ENCODE measurements at regions not wholly inside any gene's neighbourhood (a gene's known extent, or its start where the extent isn't known, plus 50 kb on each side); places are given as distances from the start of the nearest gene placed in this dataset.

GRCh38 chr2:8573234-8573941 is 108.5 kb upstream of the ID2 start:
- TF ChIP-seq TAF1 (IDR thresholded peaks at IDR 0.05; ENCODE audit: low read depth, low read length), result no peak
- TF ChIP-seq PAX5 (IDR thresholded peaks at IDR 0.05; ENCODE audit: insufficient read depth, low read length, severe bottlenecking), result no peak
- TF ChIP-seq POLR2A (IDR thresholded peaks at IDR 0.05; ENCODE audit: low read depth, low read length), result no peak
- TF ChIP-seq POU2F2 (IDR thresholded peaks at IDR 0.05; ENCODE audit: low read depth, low read length), result no peak
- no peak for TF ChIP-seq POLR2AphosphoS5 (IDR thresholded peaks at IDR 0.05; ENCODE audit: low read depth, low read length)
- no peak for TF ChIP-seq SPI1 (IDR thresholded peaks at IDR 0.05; ENCODE audit: low read depth, low read length)
- peak; percentile 43 for FAIRE-seq
- no peak for DNase-seq (ENCODE audit: insufficient read length, low spot score)

- FAIRE-seq (no peak), DNase-seq (ENCODE audit: insufficient read length, low spot score) (no peak)
- TF ChIP-seq POLR2AphosphoS5 (IDR thresholded peaks at IDR 0.05; ENCODE audit: low read depth, low read length), result no peak
- no peak for TF ChIP-seq TAF1 (IDR thresholded peaks at IDR 0.05; ENCODE audit: low read depth, low read length)
- no peak for TF ChIP-seq PAX5 (IDR thresholded peaks at IDR 0.05; ENCODE audit: insufficient read depth, low read length, severe bottlenecking)
- no peak for TF ChIP-seq SPI1 (IDR thresholded peaks at IDR 0.05; ENCODE audit: low read depth, low read length)
- no peak for TF ChIP-seq POU2F2 (IDR thresholded peaks at IDR 0.05; ENCODE audit: low read depth, low read length)
- no peak for TF ChIP-seq POLR2A (IDR thresholded peaks at IDR 0.05; ENCODE audit: low read depth, low read length)
Observed at GRCh38 chr2:8573942-8574195, 108.0 kb upstream of the ID2 start.

- DNase-seq (ENCODE audit: insufficient read length, low spot score), result no peak
Observed at GRCh38 chr2:8574196-8575037, 107.4 kb upstream of the ID2 start.

GRCh38 chr2:8575038-8575833 is 106.6 kb upstream of the ID2 start:
- TF ChIP-seq POLR2A (IDR thresholded peaks at IDR 0.05; ENCODE audit: low read depth, low read length) (no peak), TAF1 (IDR thresholded peaks at IDR 0.05; ENCODE audit: low read depth, low read length) (no peak), SPI1 (IDR thresholded peaks at IDR 0.05; ENCODE audit: low read depth, low read length) (no peak), PAX5 (IDR thresholded peaks at IDR 0.05; ENCODE audit: insufficient read depth, low read length, severe bottlenecking) (no peak), POU2F2 (IDR thresholded peaks at IDR 0.05; ENCODE audit: low read depth, low read length) (no peak), POLR2AphosphoS5 (IDR thresholded peaks at IDR 0.05; ENCODE audit: low read depth, low read length) (no peak)
- DNase-seq (ENCODE audit: insufficient read length, low spot score) (no peak), FAIRE-seq (no peak)

More at GRCh38 chr2:8574196-8575037, 107.4 kb upstream of the ID2 start:
- no peak for TF ChIP-seq POU2F2 (IDR thresholded peaks at IDR 0.05; ENCODE audit: low read depth, low read length)
- TF ChIP-seq SPI1 (IDR thresholded peaks at IDR 0.05; ENCODE audit: low read depth, low read length), result 0 out of 2 replicates have a peak, but pooled peaks have one; percentile 20
- TF ChIP-seq PAX5 (IDR thresholded peaks at IDR 0.05; ENCODE audit: insufficient read depth, low read length, severe bottlenecking), result no peak
- no peak for TF ChIP-seq POLR2AphosphoS5 (IDR thresholded peaks at IDR 0.05; ENCODE audit: low read depth, low read length)
- no peak for TF ChIP-seq TAF1 (IDR thresholded peaks at IDR 0.05; ENCODE audit: low read depth, low read length)
- no peak for TF ChIP-seq POLR2A (IDR thresholded peaks at IDR 0.05; ENCODE audit: low read depth, low read length)
- peak; percentile 90 for FAIRE-seq

- DNase-seq (ENCODE audit: insufficient read length, low spot score) (no peak), FAIRE-seq (peak; percentile 98)
- TF ChIP-seq POLR2AphosphoS5 (IDR thresholded peaks at IDR 0.05; ENCODE audit: low read depth, low read length) (no peak), POU2F2 (IDR thresholded peaks at IDR 0.05; ENCODE audit: low read depth, low read length) (no peak), PAX5 (IDR thresholded peaks at IDR 0.05; ENCODE audit: insufficient read depth, low read length, severe bottlenecking) (no peak), TAF1 (IDR thresholded peaks at IDR 0.05; ENCODE audit: low read depth, low read length) (no peak), POLR2A (IDR thresholded peaks at IDR 0.05; ENCODE audit: low read depth, low read length) (no peak), SPI1 (IDR thresholded peaks at IDR 0.05; ENCODE audit: low read depth, low read length) (no peak)
Observed at GRCh38 chr2:8575834-8576423, 105.9 kb upstream of the ID2 start.

GRCh38 chr2:8576525-8577167 is 105.2 kb upstream of the ID2 start:
- TF ChIP-seq POU2F2 (IDR thresholded peaks at IDR 0.05; ENCODE audit: low read depth, low read length) (peak; percentile 49; the same call in 1 of the 2 replicates), SPI1 (IDR thresholded peaks at IDR 0.05; ENCODE audit: low read depth, low read length) (peak; percentile 81), POLR2A (IDR thresholded peaks at IDR 0.05; ENCODE audit: low read depth, low read length) (no peak), PAX5 (IDR thresholded peaks at IDR 0.05; ENCODE audit: insufficient read depth, low read length, severe bottlenecking) (no peak)
- no peak for DNase-seq (ENCODE audit: insufficient read length, low spot score)
- peak; percentile 92 for FAIRE-seq

- FAIRE-seq (no peak), DNase-seq (ENCODE audit: insufficient read length, low spot score) (no peak)
- TF ChIP-seq POLR2A (IDR thresholded peaks at IDR 0.05; ENCODE audit: low read depth, low read length) (no peak), POLR2AphosphoS5 (IDR thresholded peaks at IDR 0.05; ENCODE audit: low read depth, low read length) (no peak), POU2F2 (IDR thresholded peaks at IDR 0.05; ENCODE audit: low read depth, low read length) (no peak), PAX5 (IDR thresholded peaks at IDR 0.05; ENCODE audit: insufficient read depth, low read length, severe bottlenecking) (no peak)
Observed at GRCh38 chr2:8577573-8577972, 104.3 kb upstream of the ID2 start.

GRCh38 chr2:8578335-8579244 is 103.3 kb upstream of the ID2 start:
- no peak for DNase-seq (ENCODE audit: insufficient read length, low spot score)
- TF ChIP-seq TAF1 (IDR thresholded peaks at IDR 0.05; ENCODE audit: low read depth, low read length) (no peak), POLR2A (IDR thresholded peaks at IDR 0.05; ENCODE audit: low read depth, low read length) (no peak), POLR2AphosphoS5 (IDR thresholded peaks at IDR 0.05; ENCODE audit: low read depth, low read length) (no peak), POU2F2 (IDR thresholded peaks at IDR 0.05; ENCODE audit: low read depth, low read length) (no peak), SPI1 (IDR thresholded peaks at IDR 0.05; ENCODE audit: low read depth, low read length) (no peak), PAX5 (IDR thresholded peaks at IDR 0.05; ENCODE audit: insufficient read depth, low read length, severe bottlenecking) (no peak)
- no peak for FAIRE-seq

All from GM12891 (cell line).